ENCODE measurements at regions not wholly inside any gene's neighbourhood (a gene's known extent, or its start where the extent isn't known, plus 50 kb on each side); places are given as distances from the start of the nearest gene placed in this dataset.
"Not testable (repeated sequence)": the region's sequence is repeated elsewhere in the genome, so short reads cannot be mapped to it uniquely, and the experiment has no call there.

DNA sequence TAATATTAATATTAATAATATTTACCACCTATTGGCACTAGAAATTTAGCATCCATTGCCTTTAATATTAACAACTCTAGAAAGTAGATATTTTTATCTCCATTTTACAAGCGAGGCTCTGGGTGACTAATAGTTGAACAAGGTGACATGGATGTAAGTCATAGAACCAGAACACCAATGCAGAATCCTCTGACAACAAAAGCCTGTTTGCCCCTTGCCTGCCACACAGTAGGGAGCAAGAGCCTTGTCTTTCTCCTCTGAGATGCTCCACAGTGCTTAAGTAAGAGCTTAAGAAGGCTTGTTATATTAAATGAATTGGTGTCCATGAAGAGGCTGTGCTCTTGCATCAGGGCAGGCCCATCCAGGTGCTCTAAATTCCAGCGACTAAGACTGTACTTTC, 51.2 kb upstream of the LBX1 start:
- DNase-seq (ENCODE audit: low read depth): no peak

DNA sequence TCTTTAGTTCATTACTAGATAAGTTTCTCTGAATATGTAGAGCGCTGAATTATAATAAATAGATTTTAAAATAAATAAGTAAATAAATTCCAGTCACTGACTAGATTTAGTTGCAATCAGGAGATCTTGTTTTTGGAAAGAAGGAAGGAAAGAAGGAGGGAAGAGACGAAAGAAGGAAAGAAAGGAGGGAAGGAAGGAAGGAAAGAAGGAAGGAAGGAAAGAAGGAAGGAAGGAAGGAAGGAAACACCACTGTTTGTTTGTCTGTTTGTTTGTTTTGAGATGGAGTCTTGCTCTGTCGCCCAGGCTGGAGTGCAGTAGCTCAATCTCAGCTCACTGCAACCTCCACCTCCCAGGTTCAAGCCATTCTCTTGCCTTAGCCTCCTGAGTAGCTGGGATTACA, 51.7 kb upstream of the LBX1 start:
- DNase-seq (ENCODE audit: low read depth): not testable (repeated sequence)

DNA sequence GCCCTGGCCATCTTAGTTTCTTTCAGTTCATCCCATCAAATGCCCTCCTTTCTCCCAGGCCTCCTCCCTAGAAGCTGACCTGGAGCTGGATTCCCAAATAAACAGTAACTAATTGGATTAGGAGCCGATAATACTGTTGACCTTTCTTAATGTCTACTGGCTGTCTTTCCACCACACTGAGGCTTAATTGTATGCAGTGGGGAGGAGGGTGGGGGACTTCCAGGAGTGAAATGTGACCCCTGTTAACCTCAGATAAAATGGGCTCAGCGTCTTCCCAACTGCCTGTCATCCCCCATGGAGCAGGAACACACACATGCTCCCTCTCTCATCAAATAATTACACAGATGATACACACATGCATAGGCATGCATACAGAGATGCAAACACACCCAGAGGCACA, 53.7 kb upstream of the LBX1 start:
- no peak for DNase-seq (ENCODE audit: low read depth)

DNA sequence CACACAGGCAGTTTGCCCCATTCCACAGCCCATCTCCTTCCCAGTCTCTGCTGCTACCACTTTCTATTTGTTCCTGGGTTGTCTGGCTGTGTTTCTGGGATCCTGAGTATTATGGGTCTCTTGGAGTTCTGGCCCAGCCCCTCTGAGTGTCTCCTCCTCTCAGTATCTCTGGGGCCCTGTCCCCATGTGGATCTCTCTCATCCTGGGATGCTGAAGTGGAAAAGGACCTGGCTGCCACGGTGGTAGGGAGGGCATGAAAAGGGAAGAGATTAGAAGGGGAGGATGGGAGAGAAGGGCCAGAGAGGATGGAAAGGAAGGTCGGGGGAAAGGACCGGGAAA, 54.5 kb upstream of the LBX1 start:
- DNase-seq (ENCODE audit: low read depth): no peak

DNA sequence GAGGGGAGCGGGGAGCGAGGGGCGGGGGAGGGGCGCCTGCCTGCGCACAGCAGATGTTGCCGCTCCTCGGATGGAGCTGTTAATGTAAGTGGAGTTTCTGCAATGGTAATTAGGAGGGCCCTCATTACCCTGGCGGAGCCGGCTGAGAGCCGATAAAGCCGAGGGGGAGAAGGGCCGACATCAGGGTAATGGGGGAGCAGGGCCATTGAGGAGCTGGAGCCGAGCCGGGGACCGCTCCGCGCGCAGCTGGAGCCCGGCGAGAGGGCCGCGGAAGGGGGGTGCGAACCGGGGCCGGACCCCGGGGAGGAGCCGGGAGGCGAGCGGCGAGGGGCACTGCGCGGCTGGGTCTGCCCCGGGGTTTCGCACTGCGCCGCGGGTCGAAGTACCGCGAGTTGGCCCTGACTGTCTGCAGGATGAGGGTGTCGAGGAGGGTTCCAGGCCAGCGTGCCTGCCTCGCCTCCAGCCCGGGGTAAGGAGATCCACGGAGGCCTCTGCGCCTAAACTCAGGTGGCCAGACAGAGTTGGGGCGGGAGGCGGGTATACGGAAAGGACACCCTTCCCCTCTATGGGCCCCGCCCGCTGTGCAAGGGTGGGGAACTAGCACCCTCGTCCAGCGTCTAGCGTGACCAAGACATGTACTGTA, 55.0 kb upstream of the LBX1 start:
- DNase-seq (ENCODE audit: low read depth): no peak

DNA sequence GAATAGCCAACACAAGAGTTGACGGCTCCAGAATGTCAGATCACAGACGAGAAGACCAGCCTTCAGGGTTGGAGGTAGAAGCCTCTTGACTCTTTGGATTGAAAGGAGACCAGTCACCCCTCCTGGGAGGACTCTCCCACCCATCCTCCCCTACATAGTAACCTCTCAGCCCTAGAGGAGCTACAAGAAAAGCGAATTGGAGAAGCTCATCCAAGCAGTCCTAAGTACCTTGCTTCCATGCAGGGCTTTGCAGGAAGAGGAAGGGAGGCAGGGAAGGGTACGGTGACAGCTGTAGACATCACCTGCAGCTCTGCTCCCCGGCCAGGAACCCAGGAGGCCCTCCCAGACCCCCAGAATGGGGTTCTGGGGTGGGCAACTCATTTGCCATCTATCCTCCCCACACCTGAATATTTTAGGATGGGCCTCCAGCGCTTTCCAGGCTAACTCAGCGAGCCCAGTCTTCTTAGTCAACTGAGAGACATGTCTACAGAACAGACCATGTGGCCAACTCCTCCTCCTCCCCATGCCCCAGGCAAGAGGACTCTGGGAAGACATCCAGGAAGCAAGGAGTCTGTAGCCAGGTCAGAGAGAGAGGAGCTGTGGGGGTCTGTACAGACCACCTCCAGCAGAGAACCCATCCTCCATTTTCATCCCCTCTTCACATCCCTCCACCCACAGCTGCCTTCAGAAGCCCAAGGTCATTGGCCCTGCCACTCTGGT, 55.6 kb upstream of the LBX1 start:
- DNase-seq (ENCODE audit: low read depth): no peak

DNA sequence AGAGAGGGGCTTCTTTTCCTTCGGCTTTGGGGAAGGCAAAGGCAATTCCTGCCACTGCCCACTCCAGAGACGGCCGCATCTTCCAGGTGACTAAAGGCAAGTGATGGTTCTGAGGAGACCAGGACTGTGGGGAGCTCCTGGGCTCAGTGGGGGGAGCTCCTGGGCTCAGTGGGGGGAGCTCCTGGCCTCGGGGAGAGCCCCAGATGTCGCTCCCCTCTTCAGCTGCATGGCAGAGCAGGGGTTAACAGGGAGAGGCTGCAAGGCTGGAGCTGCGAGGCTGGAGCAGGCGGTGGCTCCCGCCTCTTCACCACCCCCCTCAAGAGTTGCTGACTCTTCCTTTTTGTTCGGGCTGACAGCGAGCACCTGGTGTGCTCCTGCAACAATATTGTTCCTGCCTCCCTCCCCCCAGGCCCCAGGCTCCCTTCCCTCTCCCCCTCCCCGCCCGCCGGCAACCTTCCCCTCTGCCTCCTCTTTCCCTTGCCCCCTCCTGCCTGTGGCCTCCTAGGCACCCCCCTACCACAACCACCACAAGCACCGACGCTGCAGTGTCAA, 56.3 kb upstream of the LBX1 start:
- DNase-seq (ENCODE audit: low read depth): no peak

DNA sequence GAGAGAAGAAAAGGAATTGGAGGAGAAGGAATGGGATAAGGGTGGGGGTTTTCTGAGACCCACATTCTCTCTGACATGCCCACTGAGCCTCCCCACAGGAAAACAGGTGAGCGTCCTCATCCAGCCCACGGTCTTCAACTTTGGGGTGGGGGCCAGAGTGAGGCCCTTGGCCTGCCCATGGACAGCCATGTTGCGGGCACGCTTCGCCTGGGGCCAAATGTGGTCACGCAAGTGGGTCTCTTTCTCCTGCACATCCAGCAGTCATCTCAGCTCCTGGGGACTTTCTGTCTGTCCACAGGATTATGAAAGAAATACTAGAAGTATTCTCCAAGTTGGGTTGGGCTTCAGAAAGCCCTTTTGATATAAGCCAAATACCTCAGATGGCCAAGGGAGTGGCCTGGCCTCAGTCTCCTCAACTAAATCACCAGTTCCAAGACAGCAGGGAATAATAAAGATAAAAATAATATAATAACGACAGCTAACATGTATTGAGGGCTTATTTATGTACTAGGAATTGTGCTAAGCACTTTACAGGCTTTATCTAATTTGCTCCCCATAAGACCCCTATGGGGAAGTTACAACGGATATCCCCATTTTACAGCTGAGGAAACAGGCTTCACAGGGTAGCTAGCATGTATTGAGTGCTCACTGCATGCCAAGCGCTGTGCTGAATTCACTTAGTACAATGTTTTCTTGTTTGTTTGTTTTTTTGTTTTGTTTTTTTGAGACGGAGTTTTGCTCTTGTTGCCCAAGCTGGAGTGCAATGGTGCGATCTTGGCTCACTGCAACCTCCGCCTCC, 57.2 kb upstream of the LBX1 start:
- no peak for DNase-seq (ENCODE audit: low read depth)

DNA sequence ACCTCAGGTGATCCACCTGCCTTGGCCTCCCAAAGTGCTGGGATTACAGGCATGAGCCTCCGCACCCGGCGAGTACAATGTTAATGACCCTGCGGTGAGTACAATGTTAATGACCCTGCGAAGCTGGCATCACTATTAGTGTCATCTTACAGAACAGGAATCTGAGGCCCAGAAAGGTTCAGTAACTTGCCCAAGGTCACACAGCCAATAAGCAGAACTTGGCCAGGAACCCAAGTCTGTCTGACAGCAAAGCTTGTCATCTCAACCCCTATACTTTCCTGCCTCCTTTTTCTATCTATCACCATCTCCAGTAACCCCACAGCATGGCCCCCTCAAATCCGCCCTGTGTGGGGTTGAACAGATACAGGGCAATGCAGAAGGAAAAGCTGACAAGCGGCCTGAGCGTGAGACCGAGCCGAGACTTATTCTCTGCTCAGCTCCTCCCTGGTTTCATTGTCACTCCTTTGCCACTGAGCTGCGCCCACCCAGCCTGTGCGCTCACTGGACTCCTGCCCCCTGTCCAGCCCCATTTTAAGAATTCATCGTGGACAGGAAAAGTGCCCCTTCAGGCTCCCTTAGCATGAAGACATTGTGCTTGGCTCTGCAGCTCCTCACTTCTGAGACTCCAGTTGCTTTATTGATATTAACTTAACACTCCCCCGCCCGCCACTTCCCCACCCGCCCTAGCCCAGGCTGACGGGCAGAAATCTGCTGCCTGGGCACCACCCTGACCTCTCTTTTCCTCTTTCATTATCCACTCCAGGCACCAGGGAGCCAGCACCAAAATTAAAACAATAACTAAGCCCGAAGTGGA, 58.1 kb upstream of the LBX1 start:
- no peak for DNase-seq (ENCODE audit: low read depth)

DNA sequence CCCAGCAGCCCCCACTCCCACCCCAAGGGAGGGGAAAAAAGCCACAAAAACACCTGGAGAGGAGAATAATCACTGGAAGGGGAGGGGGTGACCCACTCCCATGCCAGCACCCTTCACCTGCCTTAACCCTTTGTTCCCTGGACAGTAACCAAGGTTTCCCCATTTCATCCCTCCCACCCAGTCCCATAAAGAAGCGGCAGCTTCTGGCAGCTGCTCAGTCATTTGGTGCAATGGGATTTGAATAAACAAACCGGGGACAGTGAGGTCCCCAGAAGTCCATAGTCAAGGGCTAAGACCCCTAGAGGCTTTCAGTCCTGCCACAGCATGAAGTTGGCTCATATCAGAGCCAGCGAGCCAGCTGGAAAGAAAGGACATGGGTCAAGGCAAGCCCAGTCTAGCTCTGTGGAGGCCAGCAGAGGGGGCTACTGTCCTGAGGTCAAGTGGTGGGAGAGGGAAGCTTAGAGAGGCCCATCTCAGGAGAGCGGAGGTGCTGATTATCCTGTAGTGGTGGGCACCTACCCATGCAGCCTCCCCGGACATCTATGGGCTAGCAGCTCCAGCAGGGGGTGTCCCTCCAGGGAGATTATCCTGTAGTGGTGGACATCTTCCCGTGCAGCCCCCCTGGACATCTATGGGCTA, 58.9 kb upstream of the LBX1 start:
- DNase-seq (ENCODE audit: low read depth): no peak

DNA sequence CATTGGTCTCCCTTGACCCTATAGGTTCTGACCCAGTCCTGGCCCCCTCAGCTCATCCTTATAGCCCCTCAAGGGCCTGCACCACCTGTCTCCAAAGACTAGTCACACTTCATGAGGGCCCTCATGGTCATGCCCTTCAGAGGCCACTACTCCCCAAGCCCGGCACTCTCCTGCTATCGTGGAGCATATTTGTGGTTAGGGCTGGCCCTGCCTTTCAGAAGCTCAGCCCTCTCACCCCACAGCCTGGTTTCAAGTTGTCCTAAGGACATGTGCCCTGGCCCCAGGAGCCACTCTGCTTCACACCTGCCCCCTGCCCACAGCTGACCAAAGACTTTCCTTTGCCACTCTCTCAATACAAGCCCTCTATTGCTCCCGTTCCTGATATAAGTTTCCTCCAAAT, 60.3 kb upstream of the LBX1 start:
- no peak for DNase-seq (ENCODE audit: low read depth)

DNA sequence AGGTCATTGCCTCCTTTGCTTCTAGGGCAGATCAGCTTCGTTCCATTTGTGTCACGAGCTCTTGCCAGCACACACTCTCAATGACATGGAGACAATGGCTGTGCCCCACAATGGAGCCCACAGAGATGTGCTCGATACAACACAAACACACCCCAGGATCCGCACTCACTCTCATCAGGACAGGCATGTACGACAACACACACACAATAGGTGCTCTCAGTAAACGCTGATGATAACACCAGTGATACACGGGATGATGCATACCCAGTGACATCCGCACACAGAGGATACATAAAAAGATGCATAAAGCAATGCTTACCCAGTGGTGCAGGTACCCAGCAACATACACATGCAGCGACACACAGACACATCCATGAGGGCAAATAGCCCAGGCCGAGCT, 61.2 kb upstream of the LBX1 start:
- DNase-seq (ENCODE audit: low read depth): no peak

DNA sequence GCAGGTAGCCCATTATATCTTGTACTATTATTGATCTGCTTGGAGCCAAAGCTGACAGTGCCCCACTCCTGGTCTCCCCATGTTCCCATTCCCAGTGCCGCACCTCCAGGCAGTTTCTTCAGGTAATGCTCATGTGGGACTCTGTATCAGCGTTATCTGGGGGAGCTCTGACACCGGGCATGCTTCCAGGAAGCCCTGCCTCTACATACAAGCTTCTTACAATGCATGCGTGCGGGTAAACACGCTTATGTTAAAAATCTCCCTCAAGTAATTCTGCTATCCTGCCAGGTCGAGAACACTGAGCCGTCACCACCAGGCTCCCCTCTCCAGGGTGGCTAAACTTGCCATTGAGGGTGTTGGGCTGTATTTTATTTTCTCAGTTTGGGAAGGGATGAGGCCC, 61.6 kb upstream of the LBX1 start:
- no peak for DNase-seq (ENCODE audit: low read depth)

DNA sequence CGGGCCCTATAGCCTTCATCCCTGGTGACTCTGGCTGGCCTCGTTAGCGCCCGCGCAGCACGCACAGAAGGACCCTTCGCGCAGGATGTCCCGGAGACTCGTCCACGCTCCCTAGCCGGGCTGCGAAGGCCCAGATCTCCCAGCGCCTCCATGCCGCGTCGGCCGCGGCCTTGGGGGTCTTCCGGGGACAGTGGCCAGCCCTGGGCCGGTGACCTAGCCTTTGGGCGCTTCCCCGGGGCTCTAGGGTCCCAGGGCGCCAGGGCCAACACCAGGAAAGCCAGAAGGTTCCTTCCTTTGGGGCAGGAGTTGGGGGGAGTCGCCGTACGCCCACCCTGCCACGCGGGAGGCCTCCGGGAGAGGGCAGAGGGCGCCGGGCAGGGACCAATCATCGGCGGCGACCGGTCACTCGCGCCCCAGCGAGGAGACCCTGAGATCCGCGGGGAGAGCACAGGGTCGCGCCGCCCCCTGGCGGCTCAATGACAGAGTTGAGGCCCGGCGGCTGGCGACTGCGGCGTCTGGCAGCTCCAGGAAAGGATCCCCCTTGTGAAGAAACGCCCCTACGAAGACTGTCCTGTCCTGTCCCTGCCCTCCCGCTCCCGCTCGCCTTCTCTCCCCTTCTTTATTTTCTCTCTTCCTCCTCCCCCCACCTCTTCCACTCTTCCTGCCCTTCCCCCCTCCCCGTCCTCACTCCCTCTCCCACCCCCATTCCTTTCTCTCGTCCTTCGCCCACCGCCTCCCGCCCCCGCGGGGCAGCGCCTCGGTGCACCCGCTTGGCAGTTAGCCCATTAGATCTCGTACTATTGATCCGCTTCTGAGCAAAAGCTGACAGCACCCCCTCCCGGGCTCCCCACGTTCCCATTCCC, 62.3 kb upstream of the LBX1 start:
- peak; percentile 41 for DNase-seq (ENCODE audit: low read depth)

DNA sequence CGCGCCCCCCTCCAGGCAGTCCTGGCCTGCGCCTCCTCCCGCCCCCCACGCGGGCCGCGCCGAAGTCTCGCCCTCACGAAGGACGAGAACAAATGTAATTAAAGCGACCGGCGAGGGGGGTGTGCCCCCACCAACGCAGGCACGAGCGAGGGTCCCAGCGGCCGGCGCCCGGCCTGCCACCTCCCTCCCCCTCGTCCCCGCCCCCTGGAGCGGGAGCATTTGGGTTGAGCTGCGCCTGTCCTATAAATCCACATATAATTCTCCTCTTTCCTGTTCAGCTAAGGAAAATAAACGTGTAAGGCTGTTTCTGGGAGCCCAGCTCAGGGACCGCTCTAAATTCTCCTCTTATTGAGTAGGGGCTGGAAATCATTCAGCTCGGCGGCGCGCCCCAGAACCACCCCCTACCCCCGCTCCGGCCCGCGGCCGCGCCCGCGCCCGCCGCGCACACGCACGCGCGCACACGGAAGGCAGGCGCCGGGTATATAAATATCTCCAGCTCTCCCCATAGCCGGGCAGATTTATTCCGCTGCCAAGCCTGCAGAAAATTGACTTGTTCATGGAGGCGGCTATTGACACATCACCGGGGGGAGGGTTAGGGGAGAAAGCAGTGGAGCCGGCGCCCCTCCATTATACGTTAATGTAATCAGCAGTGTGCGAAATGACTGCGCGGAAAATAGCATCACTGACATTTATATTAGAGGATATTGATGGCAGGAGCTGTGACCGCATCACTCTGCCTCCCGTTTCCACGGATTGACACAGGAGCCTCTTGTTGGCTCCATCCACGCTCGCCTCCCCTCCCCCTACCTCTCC, 61.6 kb upstream of the BTRC start:
- DNase-seq (ENCODE audit: low read depth): no peak

DNA sequence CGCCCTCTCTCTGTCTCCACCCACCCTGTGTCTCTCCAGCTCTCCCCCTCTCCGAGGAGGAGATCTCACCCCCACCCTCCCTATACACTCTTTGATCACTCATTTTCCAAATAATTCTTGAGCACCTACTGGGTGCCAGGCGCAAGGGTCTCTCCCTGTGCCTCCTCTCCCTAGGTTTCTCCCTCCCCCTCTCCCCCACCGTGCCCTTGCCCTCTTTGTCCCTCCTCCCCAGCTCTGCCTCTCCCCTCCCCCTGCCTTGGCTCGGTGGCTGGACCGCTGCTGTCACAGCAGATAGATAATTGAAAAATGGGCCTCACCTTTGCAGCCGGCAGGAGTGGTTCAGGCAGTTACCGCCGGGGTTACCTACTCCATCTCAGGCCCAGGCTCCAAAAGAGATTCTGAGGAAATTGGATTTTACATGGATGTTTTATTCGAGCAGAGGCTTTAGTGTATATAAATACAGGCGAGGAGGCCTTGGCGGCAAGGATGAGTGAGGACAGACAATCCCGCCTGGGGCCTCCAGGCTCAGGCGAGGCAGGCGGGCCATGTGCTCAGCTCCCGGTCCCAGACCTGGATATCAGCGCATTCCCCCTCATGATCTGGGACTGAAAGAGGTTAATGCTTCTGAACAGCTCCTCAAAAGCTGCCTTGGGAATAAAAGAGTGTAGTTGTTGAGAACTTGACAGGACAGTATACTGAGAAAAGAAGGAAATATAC, 60.8 kb upstream of the BTRC start:
- no peak for DNase-seq (ENCODE audit: low read depth)

DNA sequence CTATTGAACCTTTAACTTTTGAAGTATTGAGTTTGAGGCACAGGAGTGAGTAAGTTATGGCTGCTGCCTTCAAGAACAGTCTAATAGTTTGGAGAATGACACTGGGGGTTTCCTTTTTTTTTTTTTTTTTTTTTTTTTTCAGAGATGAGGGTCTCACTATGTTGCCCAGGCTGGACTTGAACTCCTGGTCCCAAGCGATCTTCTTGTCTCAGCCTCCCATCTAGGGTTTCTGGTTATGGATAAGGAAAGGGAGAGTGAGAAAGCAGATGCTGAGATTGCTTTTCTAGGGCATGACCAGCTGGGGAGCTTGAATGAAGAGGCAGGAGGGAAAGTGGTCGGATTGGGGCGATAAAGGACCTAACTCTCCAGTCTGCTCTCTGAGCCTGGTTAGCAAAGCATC, 59.9 kb upstream of the BTRC start:
- DNase-seq (ENCODE audit: low read depth): no peak

DNA sequence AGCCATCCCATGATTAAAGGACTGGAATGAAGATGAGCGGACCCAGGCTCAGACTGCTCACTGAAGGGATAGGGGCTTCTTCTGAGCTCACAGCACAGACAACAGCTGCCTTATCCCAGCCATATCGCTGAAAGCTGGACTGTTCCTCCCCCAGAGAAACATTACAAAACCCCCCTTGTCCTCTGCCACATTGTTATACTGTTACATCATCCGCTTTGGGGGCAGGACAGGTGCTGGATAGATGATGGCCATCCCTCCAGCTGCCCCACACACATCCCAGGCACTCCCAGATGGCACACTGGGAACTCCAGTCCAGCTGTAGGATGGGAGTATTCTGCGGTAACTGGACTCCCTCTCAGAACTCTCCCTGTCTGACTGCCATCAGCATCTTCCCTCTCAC, 58.7 kb upstream of the BTRC start:
- DNase-seq (ENCODE audit: low read depth): no peak

DNA sequence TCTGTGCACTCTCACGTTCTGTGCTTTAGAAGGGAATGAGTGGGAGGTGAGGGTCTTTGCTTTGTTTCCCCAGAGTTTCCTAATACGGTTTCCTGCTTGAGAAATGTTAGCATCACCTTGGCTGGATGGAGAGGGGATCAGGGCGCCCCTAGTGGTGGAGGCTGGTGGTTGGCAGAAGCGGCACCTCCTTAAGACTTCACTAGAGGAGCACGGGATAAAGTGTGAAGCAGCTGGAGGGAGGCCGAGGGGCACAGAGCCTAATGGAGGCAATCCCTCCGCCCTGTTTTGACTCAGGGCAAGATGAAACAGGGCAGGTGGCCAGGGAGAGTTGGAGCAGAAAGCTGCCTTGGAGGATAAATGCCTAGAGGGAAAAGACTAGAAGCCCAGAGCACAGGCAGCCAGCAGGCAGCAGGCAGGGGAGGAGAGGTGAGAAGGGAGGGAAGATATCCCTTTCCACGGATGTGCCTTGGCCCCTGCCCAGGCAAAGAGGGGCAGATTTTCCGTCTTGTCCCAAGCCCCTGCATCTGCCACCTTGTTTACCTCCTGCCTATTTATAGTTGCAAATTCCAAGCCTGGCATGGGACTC, 56.0 kb upstream of the BTRC start:
- DNase-seq (ENCODE audit: low read depth): peak; percentile 74

Measured in activated T-cell treated with anti-CD3 and anti-CD28 coated beads for 1 hour (primary cell).